NCI-H748 treated with DMSO at 0.1 percent for 48 hours (cell line): ENCODE measurements at regions not wholly inside any gene's neighbourhood (a gene's known extent, or its start where the extent isn't known, plus 50 kb on each side); places are given as distances from the start of the nearest gene placed in this dataset.

Experiments
- DNase-seq: peaks from one replicate; lab custom pipeline; 2025; lab: John Stamatoyannopoulos, UW

- no peak for DNase-seq
Observed at GRCh38 chr14:104356738-104357688, 218.6 kb downstream of the KIF26A start.

GRCh38 chr14:104357689-104358527 is 219.5 kb downstream of the KIF26A start:
- no peak for DNase-seq

GRCh38 chr14:104358528-104359300 is 220.3 kb downstream of the KIF26A start:
- no peak for DNase-seq

- DNase-seq: no peak
Observed at GRCh38 chr14:104359301-104359968, 220.1 kb upstream of the C14orf180 start.

- DNase-seq: no peak
Observed at GRCh38 chr14:104359969-104360442, 219.6 kb upstream of the C14orf180 start.

GRCh38 chr14:104360501-104360900 is 219.1 kb upstream of the C14orf180 start:
- DNase-seq: no peak

GRCh38 chr14:104361101-104361591 is 218.4 kb upstream of the C14orf180 start:
- DNase-seq: no peak

GRCh38 chr14:104361921-104362681 is 217.5 kb upstream of the C14orf180 start:
- no peak for DNase-seq

- no peak for DNase-seq
Observed at GRCh38 chr14:104362761-104363605, 216.6 kb upstream of the C14orf180 start.

GRCh38 chr14:104363891-104364760 is 215.4 kb upstream of the C14orf180 start:
- DNase-seq: no peak

- no peak for DNase-seq
Observed at GRCh38 chr14:104364830-104365229, 214.7 kb upstream of the C14orf180 start.

GRCh38 chr14:104366931-104367865 is 212.4 kb upstream of the C14orf180 start:
- no peak for DNase-seq

GRCh38 chr14:104367866-104368750 is 211.5 kb upstream of the C14orf180 start:
- DNase-seq: no peak

GRCh38 chr14:104368751-104369100 is 210.8 kb upstream of the C14orf180 start:
- no peak for DNase-seq

GRCh38 chr14:104369208-104369607 is 210.4 kb upstream of the C14orf180 start:
- DNase-seq: no peak

GRCh38 chr14:104370256-104370870 is 209.2 kb upstream of the C14orf180 start:
- DNase-seq: no peak
